Neuronal stem cell (in vitro differentiated cells): ENCODE measurements at regions not wholly inside any gene's neighbourhood (a gene's known extent, or its start where the extent isn't known, plus 50 kb on each side); places are given as distances from the start of the nearest gene placed in this dataset.

ENCODE experiments used
- DNase-seq: peaks from one replicate; pipeline ENCODE4 v3.0.0-alpha.2; 2013; ENCODE audit warnings: low spot score
- H2AFZ ChIP-seq: one replicate; pipeline ENCODE4 v1.6.1; 2013; ENCODE audit warnings: mild to moderate bottlenecking, low read length, inconsistent platforms
- H2AK5ac ChIP-seq: 2 replicates; pipeline ENCODE4 v1.6.1; 2013; ENCODE audit warnings: low read depth, mild to moderate bottlenecking, inconsistent platforms, low read length, moderate library complexity, mixed read lengths
- H2BK120ac ChIP-seq: 2 replicates; pipeline ENCODE4 v1.6.1; 2013; ENCODE audit warnings: low read depth, mild to moderate bottlenecking, inconsistent platforms, low read length, moderate library complexity, mixed read lengths
- H2BK12ac ChIP-seq: one replicate; pipeline ENCODE4 v1.6.1; 2013; ENCODE audit warnings: low read length, inconsistent platforms
- H2BK15ac ChIP-seq: 2 replicates; pipeline ENCODE4 v1.6.1; 2013; ENCODE audit warnings: mild to moderate bottlenecking, low read length, inconsistent platforms, mixed read lengths
- H2BK5ac ChIP-seq: one replicate; pipeline ENCODE4 v1.6.1; 2013; ENCODE audit warnings: inconsistent platforms, mild to moderate bottlenecking, low read length, moderate library complexity
- H3K14ac ChIP-seq: one replicate; pipeline ENCODE4 v1.6.1; 2013; ENCODE audit warnings: low read length, inconsistent platforms
- H3K18ac ChIP-seq: 2 replicates; pipeline ENCODE4 v1.6.1; 2013; ENCODE audit warnings: low read length, inconsistent platforms
- H3K23ac ChIP-seq: 2 replicates; pipeline ENCODE4 v1.6.1; 2013; ENCODE audit warnings: low read depth, mild to moderate bottlenecking, mixed read lengths, low read length, inconsistent platforms; ENCODE audit not compliant: poor library complexity
- H3K27ac ChIP-seq: replicated peaks from 3 replicates; pipeline ENCODE4 v1.5.1; 2013; ENCODE audit warnings: low read length, inconsistent platforms
- H3K27me3 ChIP-seq, 3 experiments: 2 replicates each; pipeline ENCODE4 v1.6.1; 2013; ENCODE audit warnings: low read length in 3 of 3, mild to moderate bottlenecking in 2 of 3, inconsistent platforms in 1 of 3, low read depth in 1 of 3, mixed read lengths in 1 of 3, moderate library complexity in 1 of 3; ENCODE audit not compliant: control insufficient read depth in 3 of 3, insufficient read depth in 3 of 3
- H3K36me3 ChIP-seq, 2 donors: replicated peaks in 1 of 2; 2 replicates each; pipeline ENCODE4 v1.6.1; 2013; ENCODE audit warnings: low read length in 2 of 2; ENCODE audit not compliant: control insufficient read depth in 2 of 2, insufficient read depth in 2 of 2
- H3K4ac ChIP-seq: 2 replicates; pipeline ENCODE4 v1.6.1; 2013; ENCODE audit warnings: inconsistent platforms, mild to moderate bottlenecking, low read length, moderate library complexity
- H3K4me1 ChIP-seq, 2 donors: 1 replicate in 1 of 2; 2 replicates in 1 of 2; pipeline ENCODE4 v1.6.1; 2013; ENCODE audit warnings: low read length in 2 of 2, low read depth in 1 of 2; ENCODE audit not compliant: control insufficient read depth in 2 of 2, insufficient read depth in 1 of 2
- H3K4me2 ChIP-seq: one replicate; pipeline ENCODE4 v1.6.1; 2013; ENCODE audit warnings: mild to moderate bottlenecking, low read length, inconsistent platforms; ENCODE audit not compliant: insufficient read depth, poor library complexity, severe bottlenecking
- H3K4me3 ChIP-seq, 2 donors: 2 replicates each; pipeline ENCODE4 v1.5.1; 2013; ENCODE audit warnings: low read length in 2 of 2, mild to moderate bottlenecking in 2 of 2, inconsistent platforms in 1 of 2, moderate library complexity in 1 of 2
- H3K79me1 ChIP-seq: one replicate; pipeline ENCODE4 v1.6.1; 2013; ENCODE audit warnings: low read depth, mild to moderate bottlenecking, inconsistent platforms, low read length, moderate library complexity
- H3K9ac ChIP-seq: one replicate; pipeline ENCODE4 v1.6.1; 2013; ENCODE audit warnings: mild to moderate bottlenecking, low read depth, low read length, inconsistent platforms; ENCODE audit not compliant: poor library complexity
- H3K9me3 ChIP-seq, 2 donors: replicated peaks in 1 of 2; 2 replicates each; pipeline versions ENCODE3 to v1.6.1; 2013; ENCODE audit warnings: low read length in 2 of 2, mild to moderate bottlenecking in 2 of 2, inconsistent platforms in 1 of 2, low read depth in 1 of 2, mixed read lengths in 1 of 2, moderate library complexity in 1 of 2; ENCODE audit not compliant: control insufficient read depth in 2 of 2, insufficient read depth in 1 of 2
- H4K8ac ChIP-seq: one replicate; pipeline ENCODE4 v1.6.1; 2013; ENCODE audit warnings: low read depth, mild to moderate bottlenecking, inconsistent platforms, low read length, moderate library complexity
- H4K91ac ChIP-seq: one replicate; pipeline ENCODE4 v1.6.1; 2013; ENCODE audit warnings: low read length, low read depth, mild to moderate bottlenecking, inconsistent platforms; ENCODE audit not compliant: poor library complexity
- WGBS, 2 donors: extraction: QIAGEN DNeasy Blood & Tissue Kit; methylation state at CpG; one replicate each; pipeline ENCODE4 v1.1.7; 2013; ENCODE audit warnings: missing lambda C conversion rate in 2 of 2, mixed read lengths in 1 of 2; ENCODE audit not compliant: insufficient read length in 2 of 2, insufficient replicate concordance in 1 of 2; ENCODE audit errors: extremely low coverage in 2 of 2; 5-methylcytosine and 5-hydroxymethylcytosine counted together

DNA sequence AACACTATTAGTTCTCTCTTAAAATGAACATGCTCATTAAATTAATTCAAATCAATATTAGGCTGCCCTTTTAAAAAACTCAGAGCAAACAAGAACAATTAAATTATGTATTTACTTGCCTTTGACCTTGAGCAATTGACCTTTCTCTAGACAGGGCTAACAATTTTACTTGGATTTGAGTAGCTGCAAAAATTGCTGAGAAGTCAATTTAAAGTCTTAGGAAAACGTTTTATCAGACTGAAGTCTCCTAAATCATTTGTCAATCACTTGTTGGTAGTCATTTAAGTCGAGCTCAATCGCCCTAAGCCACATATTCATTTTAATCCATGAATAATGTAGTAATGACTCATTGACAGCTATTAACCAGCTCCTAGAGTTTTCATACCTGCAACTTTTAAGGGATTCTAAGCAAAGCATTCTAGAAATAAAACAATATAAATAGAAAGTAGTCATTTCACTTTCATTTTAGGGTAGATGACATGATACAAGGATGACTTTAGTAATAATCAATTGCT is 84.9 kb upstream of the SEC61G start:
- H2BK12ac ChIP-seq, result no peak overlapping the region
- H3K36me3 ChIP-seq, result no peaks in the 10 kb centered on the region
- WGBS, 2 donors, result no CpG with 5 or more reads among the region's 3 CpGs
- no peak overlapping the region for H4K91ac ChIP-seq
- H3K4me3 ChIP-seq, result no peak overlapping the region
- H2BK15ac ChIP-seq, result no peak overlapping the region
- H3K79me1 ChIP-seq, result no peaks in the 10 kb centered on the region
- H2BK5ac ChIP-seq, result no peak overlapping the region
- H3K18ac ChIP-seq, result no peak overlapping the region
- H3K9ac ChIP-seq, result no peak overlapping the region
- H3K4ac ChIP-seq, result no peak overlapping the region
- H4K8ac ChIP-seq, result no peak overlapping the region
- no peaks in the 10 kb centered on the region for H3K27me3 ChIP-seq
- H3K4me1 ChIP-seq, result peaks cover 0 to 5% of the 10 kb centered on the region in 2 donors
- no peak overlapping the region for H3K23ac ChIP-seq
- H2BK120ac ChIP-seq, result no peak overlapping the region
- H2AFZ ChIP-seq, result no peak overlapping the region
- DNase-seq, result no peak
- no peaks in the 10 kb centered on the region for H3K9me3 ChIP-seq
- H2AK5ac ChIP-seq, result no peak overlapping the region
- no peak overlapping the region for H3K27ac ChIP-seq
- H3K4me2 ChIP-seq, result no peak overlapping the region
- H3K14ac ChIP-seq, result no peak overlapping the region

- Histone ChIP-seq H3K9ac (no peak overlapping the region), H3K18ac (no peak overlapping the region), H3K4me1 (peaks cover 0 to 5% of the 10 kb centered on the region in 2 donors), H2BK15ac (no peak overlapping the region), H3K4ac (no peak overlapping the region), H3K79me1 (no peaks in the 10 kb centered on the region), H2BK120ac (no peak overlapping the region), H3K27me3 (no peaks in the 10 kb centered on the region), H4K8ac (no peak overlapping the region), H2BK12ac (no peak overlapping the region), H3K4me3 (no peak overlapping the region), H3K27ac (no peak overlapping the region), H4K91ac (no peak overlapping the region), H3K9me3 (no peaks in the 10 kb centered on the region), H2AFZ (no peak overlapping the region), H3K23ac (no peak overlapping the region), H2BK5ac (no peak overlapping the region), H3K36me3 (no peaks in the 10 kb centered on the region), H2AK5ac (no peak overlapping the region), H3K4me2 (no peak overlapping the region), H3K14ac (no peak overlapping the region)
- no peak for DNase-seq
These were observed 87.3 kb upstream of the SEC61G start for GRCh38 chr7:54846273-54846672.

GRCh38 chr7:54847921-54848320 is 88.9 kb upstream of the SEC61G start:
- H3K4ac ChIP-seq, result no peak overlapping the region
- H3K4me2 ChIP-seq, result no peak overlapping the region
- H2BK15ac ChIP-seq, result no peak overlapping the region
- no peak overlapping the region for H3K18ac ChIP-seq
- H3K9ac ChIP-seq, result no peak overlapping the region
- DNase-seq, result no peak
- H3K27ac ChIP-seq, result no peak overlapping the region
- no CpG with 5 or more reads among the region's 1 CpG for WGBS, 2 donors
- H2BK5ac ChIP-seq, result no peak overlapping the region
- H3K27me3 ChIP-seq, result no peaks in the 10 kb centered on the region
- H4K91ac ChIP-seq, result no peak overlapping the region
- no peak overlapping the region for H3K14ac ChIP-seq
- no peaks in the 10 kb centered on the region for H3K36me3 ChIP-seq
- no peak overlapping the region for H2AFZ ChIP-seq
- H2AK5ac ChIP-seq, result no peak overlapping the region
- no peaks in the 10 kb centered on the region for H3K9me3 ChIP-seq
- H2BK12ac ChIP-seq, result no peak overlapping the region
- H3K23ac ChIP-seq, result no peak overlapping the region
- H3K79me1 ChIP-seq, result no peaks in the 10 kb centered on the region
- no peaks in the 10 kb centered on the region for H3K4me1 ChIP-seq
- no peak overlapping the region for H3K4me3 ChIP-seq
- H2BK120ac ChIP-seq, result no peak overlapping the region
- H4K8ac ChIP-seq, result no peak overlapping the region

- H2BK5ac ChIP-seq, result no peak overlapping the region
- no peak overlapping the region for H3K9ac ChIP-seq
- DNase-seq, result no peak
- no peak overlapping the region for H3K18ac ChIP-seq
- peaks cover 0 to 6% of the 10 kb centered on the region in 2 donors for H3K4me1 ChIP-seq
- no peak overlapping the region for H3K27ac ChIP-seq
- no peaks in the 10 kb centered on the region for H3K79me1 ChIP-seq
- no peak overlapping the region for H4K91ac ChIP-seq
- H3K23ac ChIP-seq, result no peak overlapping the region
- H3K14ac ChIP-seq, result no peak overlapping the region
- H2BK120ac ChIP-seq, result no peak overlapping the region
- H3K4ac ChIP-seq, result no peak overlapping the region
- no peak overlapping the region for H2AFZ ChIP-seq
- no CpG with 5 or more reads among the region's 1 CpG for WGBS, 2 donors
- H3K36me3 ChIP-seq, result no peaks in the 10 kb centered on the region
- H3K27me3 ChIP-seq, result peaks cover 0 to 4% (median 0%) of the 10 kb centered on the region in 3 experiments
- H3K9me3 ChIP-seq, result no peaks in the 10 kb centered on the region
- H3K4me2 ChIP-seq, result no peak overlapping the region
- H2AK5ac ChIP-seq, result no peak overlapping the region
- no peak overlapping the region for H4K8ac ChIP-seq
- no peak overlapping the region for H2BK15ac ChIP-seq
- H3K4me3 ChIP-seq, result no peak overlapping the region
- no peak overlapping the region for H2BK12ac ChIP-seq
These were observed 97.8 kb upstream of the SEC61G start for GRCh38 chr7:54856856-54857255.
